ENCODE measurements at regions not wholly inside any gene's neighbourhood (a gene's known extent, or its start where the extent isn't known, plus 50 kb on each side); places are given as distances from the start of the nearest gene placed in this dataset.

DNA sequence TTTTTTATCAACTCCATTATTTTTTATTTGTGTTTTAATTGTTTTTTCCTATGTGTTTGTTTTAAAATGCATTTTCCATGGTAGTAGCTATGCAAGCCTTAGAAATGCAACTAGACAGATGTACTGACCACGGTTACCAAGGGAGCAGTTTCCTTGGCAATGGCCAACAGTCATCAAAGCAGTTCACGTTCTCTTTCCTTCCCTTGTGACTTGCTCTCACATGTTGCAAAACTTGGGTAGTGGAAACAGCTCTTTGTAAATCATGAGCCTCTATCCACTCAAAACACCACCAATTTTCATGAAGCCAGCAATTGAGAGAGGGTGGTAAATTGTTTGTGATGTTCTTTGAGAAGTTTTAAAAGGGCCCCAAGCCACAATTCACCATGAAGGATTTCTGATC, 499.4 kb upstream of the MDFIC2 start:
- dilution Hi-C loops (cut with MboI; ENCODE audit: extremely low pct_ligation_motif_present, low sequenced_read_pairs): no loop called here
- CTCF ChIA-PET: no interaction called here

More for the DNA sequence above, 499.4 kb upstream of the MDFIC2 start:
- intact Hi-C loops (cut with micrococcal nuclease): no loop called here
- H3K27me3 ChIP-seq (ENCODE audit: control insufficient read depth in 2 of 2, insufficient read depth in 2 of 2, low read length in 2 of 2): no peaks in the 10 kb centered on the region
- no peak overlapping the region for H3K4me3 ChIP-seq (replicated peaks in 1 of 3; ENCODE audit: insufficient read depth in 1 of 3, low read depth in 1 of 3, low read length in 3 of 3)
- no peak for DNase-seq (ENCODE audit: low read depth, low spot score)
- no peaks in the 10 kb centered on the region for H3K9me3 ChIP-seq (replicated peaks; ENCODE audit: control insufficient read depth, insufficient read depth, low read length)
- no peaks in the 10 kb centered on the region for H3K9me1 ChIP-seq (replicated peaks; ENCODE audit: control insufficient read depth, extremely low read depth, insufficient read depth, low read length)
- no peak overlapping the region for H2AFZ ChIP-seq (ENCODE audit: low read depth, low read length)
- BruUV-seq (replicated peaks): no TSS peak
- TF ChIP-seq JUN (IDR thresholded peaks at IDR 0.05; ENCODE audit: borderline replicate concordance, insufficient read depth, insufficient read length, low read depth): no peak
- TF ChIP-seq, protein P1, sequence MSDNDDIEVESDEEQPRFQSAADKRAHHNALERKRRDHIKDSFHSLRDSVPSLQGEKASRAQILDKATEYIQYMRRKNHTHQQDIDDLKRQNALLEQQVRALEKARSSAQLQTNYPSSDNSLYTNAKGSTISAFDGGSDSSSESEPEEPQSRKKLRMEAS (IDR thresholded peaks at IDR 0.05; ENCODE audit: insufficient read depth, insufficient read length): no peak
- TF ChIP-seq, protein P2, sequence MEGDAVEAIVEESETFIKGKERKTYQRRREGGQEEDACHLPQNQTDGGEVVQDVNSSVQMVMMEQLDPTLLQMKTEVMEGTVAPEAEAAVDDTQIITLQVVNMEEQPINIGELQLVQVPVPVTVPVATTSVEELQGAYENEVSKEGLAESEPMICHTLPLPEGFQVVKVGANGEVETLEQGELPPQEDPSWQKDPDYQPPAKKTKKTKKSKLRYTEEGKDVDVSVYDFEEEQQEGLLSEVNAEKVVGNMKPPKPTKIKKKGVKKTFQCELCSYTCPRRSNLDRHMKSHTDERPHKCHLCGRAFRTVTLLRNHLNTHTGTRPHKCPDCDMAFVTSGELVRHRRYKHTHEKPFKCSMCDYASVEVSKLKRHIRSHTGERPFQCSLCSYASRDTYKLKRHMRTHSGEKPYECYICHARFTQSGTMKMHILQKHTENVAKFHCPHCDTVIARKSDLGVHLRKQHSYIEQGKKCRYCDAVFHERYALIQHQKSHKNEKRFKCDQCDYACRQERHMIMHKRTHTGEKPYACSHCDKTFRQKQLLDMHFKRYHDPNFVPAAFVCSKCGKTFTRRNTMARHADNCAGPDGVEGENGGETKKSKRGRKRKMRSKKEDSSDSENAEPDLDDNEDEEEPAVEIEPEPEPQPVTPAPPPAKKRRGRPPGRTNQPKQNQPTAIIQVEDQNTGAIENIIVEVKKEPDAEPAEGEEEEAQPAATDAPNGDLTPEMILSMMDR (IDR thresholded peaks at IDR 0.05; ENCODE audit: extremely low read depth in 1 of 2, insufficient read depth in 1 of 2, low read depth in 1 of 2, low read length in 2 of 2): no peak
- TF ChIP-seq FOS (IDR thresholded peaks at IDR 0.05; ENCODE audit: borderline replicate concordance, insufficient read depth, low read length): no peak
- TF ChIP-seq POLR2AphosphoS5 (IDR thresholded peaks at IDR 0.05; ENCODE audit: insufficient read depth, low read depth, low read length): no peak
- no peak for TF ChIP-seq MYC (IDR thresholded peaks at IDR 0.05; ENCODE audit: low read depth, low read length)
- TF ChIP-seq EZH2 (IDR thresholded peaks at IDR 0.05; ENCODE audit: borderline replicate concordance, low read depth, low read length, severe bottlenecking): no peak
- no peak for TF ChIP-seq POLR2A (IDR thresholded peaks at IDR 0.05; ENCODE audit: low read depth, low read length)
- no peak for TF ChIP-seq GATA2 (IDR thresholded peaks at IDR 0.05; ENCODE audit: insufficient read depth, insufficient read length, low read depth, low read length)
- no peak overlapping the region for H3K4me2 ChIP-seq (ENCODE audit: insufficient read depth, low read length)
- no peaks in the 10 kb centered on the region for H3K79me2 ChIP-seq (ENCODE audit: control insufficient read depth, insufficient read depth, low read length)
- H3K4me1 ChIP-seq (ENCODE audit: control insufficient read depth, extremely low read depth, insufficient read depth, low read length): no peaks in the 10 kb centered on the region
- H4K20me1 ChIP-seq (replicated peaks; ENCODE audit: control insufficient read depth, extremely low read depth, insufficient read depth, low read length): no peaks in the 10 kb centered on the region
- H3K9ac ChIP-seq (replicated peaks; ENCODE audit: extremely low read depth, insufficient read depth, low read length): no peak overlapping the region
- H3K36me3 ChIP-seq (ENCODE audit: control insufficient read depth in 2 of 2, extremely low read depth in 1 of 2, insufficient read depth in 2 of 2, low read length in 2 of 2): no peaks in the 10 kb centered on the region
- H3K27ac ChIP-seq (ENCODE audit: insufficient read depth, low read depth, low read length): no peak overlapping the region
- no peak for FAIRE-seq
- POLR2A ChIA-PET: no interaction called here

Measured in endothelial cell of umbilical vein (primary cell).